H1 (cell line): ENCODE measurements at regions not wholly inside any gene's neighbourhood (a gene's known extent, or its start where the extent isn't known, plus 50 kb on each side); places are given as distances from the start of the nearest gene placed in this dataset.

Source experiments
- CEBPB ChIP-seq: IDR thresholded peaks from 2 replicates; pipeline ENCODE4 v1.6.1; 2012; ENCODE audit warnings: low read depth, low read length
- CHD2 ChIP-seq: IDR thresholded peaks from 2 replicates; pipeline ENCODE4 v1.6.1; 2012; ENCODE audit warnings: low read length, improper control_type of control experiment
- CREB1 ChIP-seq: IDR thresholded peaks from 2 replicates; pipeline ENCODE4 v1.6.1; 2012; ENCODE audit warnings: inconsistent platforms
- CTCF ChIP-seq, 3 experiments: IDR thresholded peaks; 1 replicate in 2 of 3; 2 replicates in 1 of 3; pipeline versions ENCODE4 v1.5.1 to v1.6.1; 2011; ENCODE audit warnings: low read length in 3 of 3, mild to moderate bottlenecking in 3 of 3, inconsistent platforms in 2 of 3, low read depth in 1 of 3, moderate library complexity in 1 of 3; ENCODE audit not compliant: insufficient read depth in 1 of 3; ENCODE audit errors: control extremely low read depth in 1 of 3
- EP300 ChIP-seq, 2 experiments: IDR thresholded peaks; 1 replicate in 1 of 2; 2 replicates in 1 of 2; pipeline ENCODE4 v1.6.1; 2011 to 2012; ENCODE audit warnings: low read depth in 2 of 2, low read length in 2 of 2, mild to moderate bottlenecking in 2 of 2, borderline replicate concordance in 1 of 2, inconsistent platforms in 1 of 2, moderate library complexity in 1 of 2
- GABPA ChIP-seq: IDR thresholded peaks from 2 replicates; pipeline ENCODE4 v1.6.1; 2011; ENCODE audit warnings: mild to moderate bottlenecking, low read length, moderate library complexity, borderline replicate concordance; ENCODE audit not compliant: insufficient read depth
- GTF2F1 ChIP-seq: IDR thresholded peaks from 2 replicates; pipeline ENCODE4 v1.6.1; 2012; ENCODE audit warnings: low read depth, low read length, improper control_type of control experiment, borderline replicate concordance
- MAX ChIP-seq: IDR thresholded peaks from 2 replicates; pipeline ENCODE4 v1.6.1; 2012; ENCODE audit warnings: inconsistent platforms
- POLR2A ChIP-seq, 2 experiments: IDR thresholded peaks; 1 replicate in 1 of 2; 2 replicates in 1 of 2; pipeline ENCODE4 v1.6.1; 2011; ENCODE audit warnings: low read depth in 2 of 2, low read length in 2 of 2, mild to moderate bottlenecking in 2 of 2; ENCODE audit errors: control extremely low read depth in 1 of 2
- RAD21 ChIP-seq, 2 experiments: IDR thresholded peaks in 1 of 2; conservative IDR thresholded peaks in 1 of 2; 2 replicates each; pipeline ENCODE4 v1.6.1; 2011; ENCODE audit warnings: low read depth in 2 of 2, low read length in 2 of 2, improper control_type of control experiment in 1 of 2, inconsistent platforms in 1 of 2, mild to moderate bottlenecking in 1 of 2, moderate library complexity in 1 of 2
- USF2 ChIP-seq: IDR thresholded peaks from 2 replicates; pipeline ENCODE4 v1.6.1; 2011; ENCODE audit warnings: low read length, improper control_type of control experiment
- ZNF274 ChIP-seq: IDR thresholded peaks from 2 replicates; pipeline ENCODE4 v1.7.0; 2012; ENCODE audit warnings: low read length, borderline replicate concordance; ENCODE audit errors: extremely low read depth

- no peak for TF ChIP-seq ZNF274
- no peak for TF ChIP-seq CTCF (IDR thresholded peaks at IDR 0.05; ENCODE audit: control extremely low read depth in 1 of 3, insufficient read depth in 1 of 3, low read depth in 1 of 3, low read length in 3 of 3)
- no peak for TF ChIP-seq GTF2F1
- no peak for TF ChIP-seq GABPA
- no peak for TF ChIP-seq CHD2
- TF ChIP-seq CREB1, result no peak
- TF ChIP-seq POLR2A (IDR thresholded peaks at IDR 0.05; ENCODE audit: control extremely low read depth in 1 of 2, low read depth in 2 of 2, low read length in 2 of 2), result no peak
- no peak for TF ChIP-seq USF2
- TF ChIP-seq EP300 (IDR thresholded peaks at IDR 0.05; ENCODE audit: borderline replicate concordance in 1 of 2, low read depth in 2 of 2, low read length in 2 of 2), result no peak
- no peak for TF ChIP-seq CEBPB
- no peak for TF ChIP-seq MAX
- no peak for TF ChIP-seq RAD21 (IDR thresholded peaks at IDR 0.05 in 1 of 2, conservative IDR thresholded peaks at IDR 0.05 in 1 of 2; ENCODE audit: low read depth in 2 of 2, low read length in 2 of 2)
Measured at GRCh38 chr2:124973396-124973795, 948.3 kb downstream of the CNTNAP5 start.
